Glutamatergic neuron (in vitro differentiated cells): ENCODE measurements at regions not wholly inside any gene's neighbourhood (a gene's known extent, or its start where the extent isn't known, plus 50 kb on each side); places are given as distances from the start of the nearest gene placed in this dataset.
A peak's percentile ranks its signal among the peaks of the same experiment; 100 is the strongest.
"Not testable (repeated sequence)": the region's sequence is repeated elsewhere in the genome, so short reads cannot be mapped to it uniquely, and the experiment has no call there.

Source experiments
- DNase-seq: peaks from one replicate; pipeline ENCODE4 v3.0.0; 2022
- H3K27ac Mint-ChIP-seq: one replicate; pipeline ENCODE4 v1.8.0; 2020; ENCODE audit warnings: mild to moderate bottlenecking, mixed read lengths, inconsistent platforms; ENCODE audit not compliant: unreplicated experiment
- H3K27me3 Mint-ChIP-seq: one replicate; pipeline ENCODE4 v1.8.0; 2020; ENCODE audit warnings: mild to moderate bottlenecking, moderate library complexity, mixed read lengths, inconsistent platforms; ENCODE audit not compliant: unreplicated experiment
- H3K36me3 Mint-ChIP-seq: one replicate; pipeline ENCODE4 v1.8.0; 2020; ENCODE audit warnings: mild to moderate bottlenecking, mixed read lengths, inconsistent platforms; ENCODE audit not compliant: unreplicated experiment
- H3K4me1 Mint-ChIP-seq: one replicate; pipeline ENCODE4 v1.8.0; 2020; ENCODE audit warnings: mild to moderate bottlenecking, low read depth, mixed read lengths, inconsistent platforms; ENCODE audit not compliant: unreplicated experiment
- H3K4me3 Mint-ChIP-seq: one replicate; pipeline ENCODE4 v1.8.0; 2020; ENCODE audit warnings: mild to moderate bottlenecking, mixed read lengths, inconsistent platforms; ENCODE audit not compliant: unreplicated experiment
- H3K9me3 Mint-ChIP-seq: one replicate; pipeline ENCODE4 v1.8.0; 2020; ENCODE audit warnings: mild to moderate bottlenecking, moderate library complexity, mixed read lengths, inconsistent platforms; ENCODE audit not compliant: unreplicated experiment
- CTCF ChIP-seq: fragments of 200-600 bp; sonication (generic); IDR thresholded peaks from one replicate; pipeline ENCODE4 v1.5.0; 2021; ENCODE audit not compliant: partially characterized antibody, unreplicated experiment

GRCh38 chr11:71091506-71092265 is 160.7 kb downstream of the SHANK2 start:
- no peak for TF ChIP-seq CTCF
- DNase-seq = no peak
- H3K9me3 Mint-ChIP-seq = peaks cover 2% of the 10 kb centered on the region
- H3K4me1 Mint-ChIP-seq = peaks cover 6% of the 10 kb centered on the region
- peaks cover 7% of the 10 kb centered on the region for H3K27me3 Mint-ChIP-seq
- H3K27ac Mint-ChIP-seq = no peak overlapping the region
- no peak overlapping the region for H3K4me3 Mint-ChIP-seq
- H3K36me3 Mint-ChIP-seq = no peaks in the 10 kb centered on the region

GRCh38 chr11:71089571-71089970 is 162.8 kb downstream of the SHANK2 start:
- no peak for TF ChIP-seq CTCF
- Mint-ChIP-seq H3K27ac (peak overlapping the region; percentile 26), H3K4me3 (no peak overlapping the region), H3K36me3 (no peaks in the 10 kb centered on the region), H3K9me3 (peaks cover 2% of the 10 kb centered on the region), H3K4me1 (peaks cover 6% of the 10 kb centered on the region), H3K27me3 (peaks cover 7% of the 10 kb centered on the region)
- DNase-seq = no peak

GRCh38 chr11:71088314-71089215 is 163.8 kb downstream of the SHANK2 start:
- not testable (repeated sequence) for H3K9me3 Mint-ChIP-seq, DNase-seq, H3K27ac Mint-ChIP-seq, H3K4me3 Mint-ChIP-seq, H3K4me1 Mint-ChIP-seq, H3K36me3 Mint-ChIP-seq, H3K27me3 Mint-ChIP-seq

- TF ChIP-seq CTCF = peak; percentile 74
- Mint-ChIP-seq H3K4me3 (no peak overlapping the region), H3K4me1 (peaks cover 6% of the 10 kb centered on the region), H3K9me3 (peaks cover 2% of the 10 kb centered on the region), H3K27ac (no peak overlapping the region), H3K27me3 (peaks cover 4% of the 10 kb centered on the region), H3K36me3 (no peaks in the 10 kb centered on the region)
- peak; percentile 72 for DNase-seq
These were observed 165.6 kb downstream of the SHANK2 start for GRCh38 chr11:71086687-71087258.

- no peaks in the 10 kb centered on the region for H3K36me3 Mint-ChIP-seq
- peaks cover 8% of the 10 kb centered on the region for H3K4me1 Mint-ChIP-seq
- no peak for DNase-seq
- H3K4me3 Mint-ChIP-seq = no peak overlapping the region
- TF ChIP-seq CTCF = no peak
- H3K27me3 Mint-ChIP-seq = peaks cover 4% of the 10 kb centered on the region
- peaks cover 2% of the 10 kb centered on the region for H3K9me3 Mint-ChIP-seq
- H3K27ac Mint-ChIP-seq = no peak overlapping the region
These were observed 167.9 kb downstream of the SHANK2 start for GRCh38 chr11:71084306-71085012.
